Activated CD8-positive, alpha-beta memory T cell treated with anti-CD3 and anti-CD28 coated beads for 4 hours (primary cell): ENCODE measurements at regions not wholly inside any gene's neighbourhood (a gene's known extent, or its start where the extent isn't known, plus 50 kb on each side); places are given as distances from the start of the nearest gene placed in this dataset.
"Not testable (repeated sequence)": the region's sequence is repeated elsewhere in the genome, so short reads cannot be mapped to it uniquely, and the experiment has no call there.

ENCODE experiments used
- DNase-seq, 2 donors: peaks; one replicate each; pipeline ENCODE4 v3.0.0-alpha.2; 2020; ENCODE audit warnings: low read depth in 2 of 2

DNA sequence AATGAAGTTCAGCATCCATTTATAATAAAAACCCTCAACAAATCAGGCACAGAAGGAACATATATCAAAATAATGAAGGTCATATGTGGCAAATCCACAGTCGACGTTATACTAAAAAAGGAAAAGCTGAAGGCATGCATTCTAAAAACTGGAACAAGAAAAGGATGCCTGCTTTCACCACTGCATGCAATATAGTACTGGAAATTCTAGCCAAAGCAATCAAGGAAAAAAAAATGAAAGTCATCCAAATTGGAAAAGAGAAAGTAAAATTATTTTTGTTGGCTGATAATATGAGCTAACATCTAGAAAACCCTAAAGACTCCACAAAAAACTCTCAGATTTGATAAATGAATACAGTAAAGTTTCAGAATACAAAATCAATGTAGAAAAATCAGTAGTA lies 1123.2 kb downstream of the TBL1XR1 start:
- DNase-seq = no peak

DNA sequence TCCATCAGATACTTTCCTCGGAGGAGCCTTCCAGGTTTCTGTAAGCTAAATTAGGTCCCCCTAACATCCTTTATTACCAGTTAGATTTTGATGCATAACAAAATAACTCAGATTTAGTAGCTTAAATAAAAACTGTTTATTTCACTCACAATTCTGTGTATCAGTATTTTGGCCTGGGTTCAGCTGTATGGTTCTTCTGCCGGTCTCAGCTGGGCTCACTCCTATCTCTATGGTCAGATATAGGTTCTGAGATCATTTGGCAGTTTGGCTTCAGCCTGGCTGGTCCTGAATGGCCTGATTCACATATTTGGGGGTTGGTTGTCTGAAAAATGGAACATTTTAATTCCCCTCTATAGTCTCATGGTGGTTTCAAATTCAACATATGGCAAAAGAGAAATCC lies 1125.3 kb downstream of the TBL1XR1 start:
- no peak for DNase-seq

DNA sequence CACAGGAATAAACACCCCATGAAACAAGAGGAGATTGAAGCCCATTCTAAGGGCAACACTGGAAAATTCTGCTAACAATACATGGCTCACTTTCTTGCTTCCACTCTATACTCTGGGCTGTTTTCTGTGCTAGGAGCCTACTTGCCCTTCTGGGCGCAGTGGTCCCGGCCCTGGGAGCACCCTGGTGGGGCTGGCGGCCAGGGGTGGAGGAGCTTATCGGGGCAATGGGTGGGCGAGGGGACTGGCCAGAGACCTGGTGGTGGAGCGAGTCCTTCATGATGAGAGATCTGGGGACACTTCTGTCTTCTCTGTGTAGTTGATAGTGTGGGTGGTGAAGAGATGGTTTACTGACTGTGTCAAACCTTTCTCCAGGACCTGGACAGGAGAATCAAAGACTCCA lies 1128.5 kb downstream of the TBL1XR1 start:
- DNase-seq = no peak

DNA sequence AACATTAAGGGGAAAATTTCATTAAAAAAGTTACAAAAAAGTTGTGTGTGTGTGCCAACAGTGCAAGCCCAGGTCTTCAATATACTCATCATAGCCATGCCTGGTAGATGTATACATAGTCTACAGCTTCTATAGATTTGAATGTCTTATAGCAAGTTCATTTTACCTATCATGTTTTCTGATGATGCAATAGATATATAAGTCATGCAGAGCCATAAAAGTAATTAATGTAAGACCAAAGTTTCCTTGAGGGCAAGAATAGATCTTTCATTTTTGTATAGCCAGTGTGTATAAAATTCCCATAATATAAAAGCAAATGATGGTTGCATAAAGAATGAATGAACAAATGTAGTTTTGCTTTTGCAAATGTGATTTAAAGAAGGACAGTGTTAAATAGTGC lies 1138.4 kb downstream of the TBL1XR1 start:
- DNase-seq = no peak

DNA sequence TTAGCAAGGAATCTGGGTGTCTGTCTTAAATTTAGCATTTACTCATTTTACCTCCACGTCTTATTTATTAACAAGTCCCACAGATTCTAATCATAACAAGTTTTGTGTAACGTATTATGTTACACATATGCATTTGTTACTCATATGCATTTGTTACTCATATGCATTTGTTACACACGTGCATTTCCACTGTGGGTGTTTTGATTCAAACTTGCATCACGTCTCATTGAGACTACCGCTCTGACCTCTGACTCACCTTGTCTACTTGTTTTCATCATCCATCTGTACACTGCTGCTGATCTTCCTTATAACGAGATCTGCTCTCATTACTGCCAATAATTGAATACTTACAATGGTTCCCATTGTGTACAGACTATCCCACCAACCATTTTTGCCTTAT lies 1141.4 kb downstream of the TBL1XR1 start:
- no peak for DNase-seq

DNA sequence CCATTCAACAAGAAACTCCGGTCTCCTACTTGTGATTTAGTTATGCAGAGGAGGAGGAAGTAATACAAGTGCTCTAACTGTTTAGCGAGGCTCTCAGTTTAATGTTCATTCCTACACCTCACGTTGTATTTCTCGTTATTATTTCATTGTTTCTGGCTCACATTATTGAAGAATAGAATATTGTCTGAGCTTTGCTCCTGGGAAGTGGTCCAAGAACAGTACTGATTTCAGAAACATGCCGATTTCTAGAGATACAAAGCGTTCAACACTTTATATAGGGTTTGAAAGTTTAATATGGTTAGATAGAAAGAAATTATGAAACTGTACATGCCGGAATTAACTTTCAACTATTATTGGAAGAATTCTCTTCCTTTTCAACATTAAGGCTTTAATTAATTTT lies 1145.5 kb downstream of the TBL1XR1 start:
- no peak for DNase-seq

DNA sequence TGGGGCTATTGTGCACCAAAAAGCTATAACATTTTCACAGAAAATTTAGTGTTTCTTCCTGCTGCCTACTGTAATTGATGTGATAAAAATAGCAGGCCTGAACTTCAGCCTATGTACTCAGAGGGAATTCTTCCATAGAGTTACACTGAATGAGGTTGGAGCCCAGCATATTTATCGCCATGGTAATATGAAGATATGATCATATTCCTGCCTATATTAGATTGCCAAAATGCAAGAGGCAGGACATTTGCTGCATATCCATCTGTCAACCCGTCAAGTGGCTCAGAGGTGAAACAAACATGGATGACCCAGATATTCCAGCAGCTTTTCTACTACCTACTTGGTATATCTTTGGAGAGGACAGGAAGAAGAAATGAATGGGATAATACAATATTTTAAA lies 1150.6 kb downstream of the TBL1XR1 start:
- DNase-seq = no peak

DNA sequence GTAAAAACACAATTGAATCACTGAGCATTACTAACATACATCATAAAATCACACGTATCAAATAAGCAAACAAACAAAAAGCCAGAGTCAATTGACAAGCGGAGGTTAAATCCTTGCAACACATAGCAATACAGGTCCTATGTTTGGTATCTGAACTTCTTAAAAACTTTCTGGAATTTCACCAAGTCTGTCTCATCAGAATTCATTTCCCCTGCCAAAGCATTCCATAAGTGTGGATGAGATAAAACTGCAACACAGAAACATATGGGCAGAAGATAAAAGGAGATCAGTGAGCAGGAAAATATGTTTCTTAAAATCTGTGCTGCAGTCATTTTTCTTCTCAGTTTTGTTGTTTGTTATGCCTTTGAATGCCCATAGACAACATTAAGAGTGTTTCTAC lies 1155.5 kb downstream of the TBL1XR1 start:
- no peak for DNase-seq

DNA sequence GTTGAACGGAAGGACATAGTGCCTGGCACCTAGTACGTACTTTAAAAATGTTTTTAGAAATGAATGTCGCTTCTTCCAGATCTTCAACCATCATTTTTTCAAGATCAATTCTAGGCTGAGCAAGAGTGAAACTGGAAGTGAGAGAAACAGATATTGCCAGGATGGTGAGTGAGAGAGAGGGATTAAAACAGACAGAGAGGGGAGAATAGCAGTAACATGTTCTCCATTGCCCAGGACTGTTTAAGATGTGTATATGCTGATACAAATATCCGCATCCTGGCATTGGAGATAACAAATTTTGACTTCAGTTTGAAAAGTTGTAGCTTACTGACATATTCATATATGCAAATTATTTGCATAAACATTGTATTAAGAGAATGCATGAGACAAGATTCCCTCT lies 1156.1 kb downstream of the TBL1XR1 start:
- DNase-seq = no peak

DNA sequence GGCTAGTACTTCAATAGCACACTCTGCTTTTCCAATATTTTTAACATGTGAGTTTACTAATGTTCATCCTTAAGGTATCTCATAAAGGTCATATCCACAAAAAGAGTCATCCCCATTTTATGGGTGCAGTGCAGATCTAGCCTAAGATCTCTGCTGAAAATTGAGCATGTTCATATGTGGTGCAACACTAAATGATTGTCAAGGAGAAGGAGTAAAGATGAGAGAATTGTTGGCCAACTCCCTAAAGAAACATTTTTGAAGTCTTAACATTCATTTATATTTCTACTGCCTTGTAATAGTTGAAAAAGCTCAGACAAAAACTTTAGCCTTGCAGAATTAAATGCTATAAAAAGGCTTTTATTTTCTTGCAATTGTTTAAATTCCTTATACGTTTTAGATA lies 1159.6 kb downstream of the TBL1XR1 start:
- DNase-seq = no peak

DNA sequence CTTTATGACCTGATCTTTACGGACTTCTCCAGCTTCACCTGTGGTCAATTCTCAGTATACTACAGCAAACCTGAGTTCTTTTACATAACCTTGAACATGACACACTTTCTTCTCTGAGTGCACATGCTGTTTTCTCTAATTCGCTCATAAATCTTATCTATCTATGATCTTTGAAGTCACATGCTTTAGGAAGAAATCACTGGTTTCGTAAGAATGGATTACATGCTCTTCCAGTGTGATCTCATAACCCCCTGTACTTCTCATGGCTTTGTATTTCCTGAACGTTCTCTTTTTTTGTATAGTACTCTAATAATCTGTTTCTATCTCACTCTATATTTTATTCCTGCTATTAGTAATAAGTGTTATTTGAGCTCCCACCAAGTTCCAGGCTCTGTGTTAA lies 1165.2 kb downstream of the TBL1XR1 start:
- DNase-seq = no peak

DNA sequence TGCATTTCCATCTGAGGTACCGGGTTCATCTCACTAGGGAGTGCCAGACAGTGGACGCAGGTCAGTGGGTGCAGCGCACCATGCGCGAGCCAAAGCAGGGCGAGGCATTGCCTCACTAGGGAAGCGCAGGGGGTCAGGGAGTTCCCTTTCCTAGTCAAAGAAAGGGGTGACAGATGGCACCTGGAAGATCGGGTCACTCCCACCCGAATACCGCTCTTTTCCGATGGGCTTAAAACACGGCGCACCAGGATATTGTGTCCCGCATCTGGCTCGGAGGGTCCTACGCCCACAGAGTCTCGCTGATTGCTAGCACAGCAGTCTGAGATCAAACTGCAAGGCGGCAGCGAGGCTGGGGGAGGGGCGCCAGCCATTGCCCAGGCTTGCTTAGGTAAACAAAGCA lies 1157.1 kb downstream of the NAALADL2 start:
- not testable (repeated sequence) for DNase-seq

DNA sequence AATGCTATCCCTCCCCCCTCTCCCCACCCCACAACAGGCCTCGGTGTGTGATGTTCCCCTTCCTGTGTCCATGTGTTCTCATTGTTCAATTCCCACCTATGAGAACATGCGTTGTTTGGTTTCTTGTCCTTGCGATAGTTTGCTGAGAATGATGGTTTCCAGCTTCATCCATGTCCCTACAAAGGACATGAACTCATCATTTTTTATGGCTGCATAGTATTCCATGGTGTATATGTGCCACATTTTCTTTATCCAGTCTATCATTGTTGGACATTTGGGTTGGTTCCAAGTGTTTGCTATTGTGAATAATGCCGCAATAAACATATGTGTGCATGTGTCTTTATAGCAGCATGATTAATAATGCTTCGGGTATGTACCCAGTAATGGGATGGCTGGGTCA lies 1156.1 kb downstream of the NAALADL2 start:
- not testable (repeated sequence) for DNase-seq

DNA sequence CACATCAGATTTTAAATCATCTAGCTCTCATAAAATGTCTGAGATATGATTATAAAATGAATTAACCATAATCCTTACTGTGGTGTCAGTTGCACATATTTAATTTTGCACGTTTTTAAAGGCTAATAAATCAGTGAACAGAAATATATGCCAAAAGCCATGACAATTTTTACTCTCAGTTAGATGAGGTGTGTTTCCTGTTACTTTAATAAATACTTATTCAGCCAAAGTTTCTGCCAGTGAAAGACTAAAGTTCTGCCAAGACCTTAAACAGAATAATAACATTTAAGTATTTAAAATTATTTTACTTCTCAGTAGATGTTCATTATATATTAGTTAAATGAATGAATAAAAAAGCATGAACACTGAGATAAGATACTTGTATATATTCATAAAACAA lies 1150.1 kb downstream of the NAALADL2 start:
- DNase-seq = no peak

DNA sequence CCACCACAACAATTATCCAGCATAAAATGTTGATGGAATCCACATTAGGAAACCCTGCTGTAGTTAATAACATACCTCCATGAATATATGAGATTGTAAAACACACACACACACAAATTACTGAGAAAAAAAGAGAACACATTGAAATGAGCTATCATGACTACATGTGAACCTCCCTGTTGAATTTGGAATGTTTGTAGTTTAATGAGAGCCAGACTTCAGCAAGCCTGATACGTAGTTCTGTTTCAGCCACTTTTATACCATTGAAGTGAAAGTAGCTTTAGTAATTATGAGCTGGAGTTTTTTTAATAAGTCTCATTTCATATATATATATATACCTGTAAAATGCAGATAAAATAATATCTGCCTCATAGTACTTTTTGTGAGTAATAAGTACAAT lies 1146.4 kb downstream of the NAALADL2 start:
- DNase-seq = no peak

DNA sequence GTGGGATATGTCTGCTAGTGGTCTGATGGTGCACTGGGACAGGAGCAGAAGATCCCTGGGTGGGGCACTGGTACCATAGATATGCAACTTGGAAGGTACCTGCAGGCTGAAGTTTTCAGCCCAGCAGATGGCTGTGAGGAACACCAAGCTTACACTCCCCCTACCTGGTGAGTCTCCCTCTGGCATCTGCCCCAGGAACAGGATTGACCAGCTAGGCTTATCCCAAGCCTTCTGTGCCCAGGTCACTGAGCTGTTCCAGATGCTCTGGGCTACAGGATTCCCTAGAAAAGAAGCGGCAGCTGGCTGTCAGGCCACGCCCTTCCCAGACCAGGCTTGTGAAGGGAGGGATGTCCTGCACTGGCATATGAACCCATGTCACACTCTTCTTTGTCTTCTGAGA lies 1130.0 kb downstream of the NAALADL2 start:
- no peak for DNase-seq

DNA sequence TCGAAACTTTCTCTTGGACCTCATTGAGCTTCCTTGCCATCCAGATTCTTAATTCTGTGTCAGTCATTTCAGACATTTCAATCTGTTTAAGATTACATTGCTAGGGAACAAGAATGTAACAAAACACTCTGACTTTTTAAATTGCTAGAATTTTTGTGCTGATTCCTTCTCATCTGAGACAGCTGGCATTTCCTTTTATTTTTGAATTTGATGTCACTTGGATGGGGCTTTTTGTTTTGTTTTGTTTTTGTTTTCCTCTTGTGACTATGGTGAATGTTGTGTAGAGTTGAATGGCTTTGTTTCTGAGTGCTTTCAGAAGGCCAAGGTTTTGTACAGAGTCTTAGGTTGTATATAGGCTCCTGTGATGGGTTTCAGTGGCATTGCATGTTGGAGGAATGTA lies 1129.3 kb downstream of the NAALADL2 start:
- DNase-seq = no peak

DNA sequence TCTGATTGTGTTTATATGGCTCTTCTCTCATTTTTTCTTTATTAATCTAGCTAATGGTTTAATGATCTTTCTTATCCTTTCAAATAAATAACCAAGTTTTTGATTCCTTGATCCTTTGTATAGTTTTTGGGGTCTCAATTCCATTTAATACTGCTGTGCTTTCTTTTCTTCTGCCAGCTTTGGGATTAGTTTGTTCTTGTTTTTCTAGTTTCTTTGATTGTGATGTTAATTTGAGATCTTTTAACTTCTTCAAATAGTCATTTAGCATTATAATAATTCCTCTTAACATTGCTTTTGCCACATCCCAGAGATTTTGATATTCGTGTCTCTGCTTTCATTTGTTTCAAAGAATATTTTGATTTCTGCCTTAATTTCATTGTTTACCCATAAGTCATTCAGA lies 1126.6 kb downstream of the NAALADL2 start:
- no peak for DNase-seq

DNA sequence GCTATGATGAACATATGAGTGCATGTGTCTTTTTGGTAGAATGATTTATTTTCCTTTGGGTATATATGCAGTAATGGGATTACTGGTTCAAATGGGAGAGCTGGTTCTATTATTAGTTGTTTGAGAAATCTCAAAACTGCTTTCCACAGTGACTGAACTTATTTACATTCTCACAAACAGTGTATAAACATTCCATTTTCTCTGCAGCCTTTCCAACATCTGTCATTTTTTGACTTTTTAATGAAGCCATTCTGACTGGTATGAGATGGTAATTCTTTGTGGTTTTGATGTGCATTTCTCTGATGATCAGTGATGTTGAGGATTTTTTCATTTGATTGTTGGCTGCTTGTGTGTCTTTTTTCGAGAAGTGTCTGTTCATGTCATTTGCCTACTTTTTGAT lies 1124.2 kb downstream of the NAALADL2 start:
- no peak for DNase-seq

DNA sequence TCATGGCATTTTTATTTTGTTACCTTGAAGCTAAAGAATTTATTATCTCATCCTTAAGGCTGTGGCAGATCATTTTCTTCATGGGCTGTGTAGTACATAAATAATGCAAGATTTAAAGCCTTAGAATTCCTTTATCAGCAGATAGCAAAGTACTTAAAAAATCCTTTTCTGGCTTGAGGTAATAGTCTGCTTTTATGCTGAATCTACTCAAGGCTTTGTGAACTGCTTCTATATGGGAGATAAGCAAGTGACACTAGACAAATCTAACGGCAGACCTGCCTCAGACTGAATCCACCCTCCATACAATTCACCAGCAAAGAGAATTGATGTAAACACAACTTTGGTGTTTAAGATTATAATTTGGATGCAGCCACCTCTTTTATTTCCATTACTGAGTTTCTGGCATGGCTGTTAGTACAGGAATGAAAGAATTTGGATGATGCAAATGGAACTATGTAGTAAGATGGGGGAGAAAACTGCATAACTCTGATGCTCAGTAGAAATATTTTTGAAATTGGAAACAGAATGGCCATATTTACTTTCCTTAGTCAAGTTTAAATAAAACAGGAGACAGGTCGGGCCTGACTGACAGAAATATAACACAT lies 1121.5 kb downstream of the NAALADL2 start:
- DNase-seq = no peak

DNA sequence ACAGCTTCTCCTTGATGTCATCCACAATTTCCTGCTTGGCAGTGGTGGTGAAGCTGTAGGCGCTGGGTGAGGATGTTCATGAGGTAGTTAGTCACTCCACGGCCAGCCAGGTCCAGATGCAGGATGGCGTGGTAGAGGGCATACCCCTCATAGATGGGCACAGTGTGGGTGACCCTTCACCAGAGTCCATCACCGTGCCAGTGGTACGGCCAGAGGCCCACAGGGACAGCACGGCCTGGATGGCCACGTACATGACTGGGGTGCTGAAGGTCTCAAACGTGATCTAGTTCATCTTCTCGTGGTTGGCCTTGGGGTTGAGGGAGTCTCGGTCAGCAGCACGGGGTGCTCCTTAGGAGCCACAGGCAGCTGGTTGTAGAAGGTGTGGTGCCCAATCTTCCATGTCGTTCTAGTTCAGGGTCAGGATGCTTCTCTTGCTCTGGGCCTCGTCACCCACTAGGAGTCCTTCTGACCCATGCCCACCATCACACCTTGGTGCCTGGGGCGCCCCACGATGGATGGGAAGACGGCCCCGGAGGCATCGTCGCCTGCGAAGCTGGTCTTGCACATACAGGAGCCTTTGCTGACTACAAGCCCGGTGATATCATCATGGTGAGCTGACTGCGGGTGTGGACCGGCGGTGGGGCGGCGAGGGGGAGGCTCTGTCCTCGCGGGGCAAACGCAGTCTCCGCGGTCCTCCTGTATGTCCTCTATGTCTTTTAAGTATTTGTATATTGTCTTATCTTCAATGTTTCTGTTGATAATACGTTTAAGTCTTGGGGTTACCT lies 1119.0 kb downstream of the NAALADL2 start:
- no peak for DNase-seq

DNA sequence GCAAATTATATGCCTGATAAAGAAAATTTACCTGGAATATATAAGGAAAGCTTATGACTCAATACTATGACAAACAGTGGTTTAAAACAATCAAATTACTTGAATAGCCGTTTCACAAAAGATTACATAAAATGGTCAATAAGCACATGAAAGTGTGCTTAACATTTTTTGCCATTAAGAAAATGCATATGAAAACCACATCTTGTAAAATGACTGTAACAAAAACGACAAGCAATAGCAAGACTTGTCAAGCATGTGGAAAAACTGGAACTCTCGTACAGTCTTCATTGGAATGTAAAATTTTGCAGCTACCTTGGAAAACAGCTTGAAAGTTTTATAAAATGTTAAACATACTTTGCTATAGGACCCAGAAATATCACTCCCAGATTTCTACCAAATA lies 1110.3 kb downstream of the NAALADL2 start:
- no peak for DNase-seq

DNA sequence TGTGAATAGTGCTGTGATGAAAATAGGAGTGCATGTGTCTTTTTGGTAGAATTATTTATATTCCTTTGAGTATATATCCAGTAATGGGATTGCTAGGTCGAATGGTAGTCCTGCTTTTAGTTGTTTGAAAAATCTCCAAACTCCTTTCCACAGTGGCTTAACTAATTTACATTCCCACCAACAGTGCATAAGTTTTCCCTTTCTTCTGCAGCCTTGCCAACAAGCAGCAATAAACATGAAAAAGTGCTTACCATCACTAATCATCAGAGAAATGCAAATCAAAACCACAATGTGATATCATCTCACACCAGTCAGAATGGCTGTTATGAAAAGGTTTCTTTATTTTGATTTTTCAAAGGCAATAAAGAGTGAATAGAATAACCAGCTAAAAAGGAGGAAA lies 1105.9 kb downstream of the NAALADL2 start:
- DNase-seq = no peak

DNA sequence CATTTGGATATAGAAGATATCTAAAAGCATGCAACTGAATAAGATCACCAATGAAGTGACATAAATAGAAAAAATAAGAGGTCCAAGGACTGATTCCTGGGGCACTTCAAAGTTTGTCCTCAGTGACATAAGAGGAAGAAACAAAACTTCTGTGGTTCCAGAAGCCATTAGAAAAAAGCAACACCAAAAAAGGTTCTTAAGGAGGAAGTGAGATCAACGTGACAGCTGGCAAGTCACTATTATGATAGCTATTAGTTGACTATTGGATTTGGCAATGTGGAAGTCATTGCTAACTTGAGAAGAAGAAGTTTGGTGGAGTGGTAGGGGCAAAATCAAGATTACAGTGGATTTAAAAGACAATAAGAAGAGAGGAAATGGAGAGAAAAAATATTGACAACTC lies 1098.3 kb downstream of the NAALADL2 start:
- DNase-seq = no peak
